ACC112 (cell line): ENCODE measurements at regions not wholly inside any gene's neighbourhood (a gene's known extent, or its start where the extent isn't known, plus 50 kb on each side); places are given as distances from the start of the nearest gene placed in this dataset.

ENCODE experiments used
- H2AFZ ChIP-seq: fragments of 200-600 bp; sonication (generic); one replicate; pipeline ENCODE4 v1.6.0; 2017; ENCODE audit warnings: antibody characterized with exemption, low read length; ENCODE audit not compliant: unreplicated experiment
- H3K27ac ChIP-seq: fragments of 200-600 bp; sonication (generic); 2 replicates; pipeline ENCODE4 v1.5.1; 2014; ENCODE audit warnings: low read depth, mild to moderate bottlenecking, antibody characterized with exemption, low read length, moderate library complexity
- H3K27me3 ChIP-seq: fragments of 200-600 bp; sonication (generic); 2 replicates; pipeline ENCODE4 v1.6.1; 2014; ENCODE audit warnings: mild to moderate bottlenecking, antibody characterized with exemption, low read length, moderate library complexity, mixed read lengths; ENCODE audit not compliant: insufficient read depth
- H3K36me3 ChIP-seq: fragments of 200-600 bp; sonication (generic); 2 replicates; pipeline ENCODE4 v1.6.1; 2016; ENCODE audit warnings: mild to moderate bottlenecking, antibody characterized with exemption, low read length, moderate library complexity, mixed read lengths; ENCODE audit not compliant: insufficient read depth
- H3K4me1 ChIP-seq: fragments of 200-600 bp; sonication (generic); one replicate; pipeline ENCODE4 v1.6.1; 2016; ENCODE audit warnings: low read length, mixed read lengths; ENCODE audit not compliant: insufficient read depth, unreplicated experiment, control insufficient read depth
- H3K4me3 ChIP-seq: fragments of 200-600 bp; sonication (generic); 2 replicates; pipeline ENCODE4 v1.5.1; 2014; ENCODE audit warnings: mild to moderate bottlenecking, low read depth, low read length
- H3K79me2 ChIP-seq: fragments of 200-600 bp; sonication (generic); one replicate; pipeline ENCODE4 v1.6.0; 2016; ENCODE audit warnings: low read length; ENCODE audit not compliant: control insufficient read depth, unreplicated experiment, insufficient read depth

GRCh38 chr15:47184908-47185801 is 532.1 kb upstream of the SEMA6D start:
- Histone ChIP-seq H2AFZ (no peak overlapping the region), H3K27me3 (peaks cover 50% of the 10 kb centered on the region)

GRCh38 chr15:47186075-47186474 is 531.2 kb upstream of the SEMA6D start:
- no peaks in the 10 kb centered on the region for H3K79me2 ChIP-seq
- H3K27me3 ChIP-seq = peaks cover 50% of the 10 kb centered on the region
- no peaks in the 10 kb centered on the region for H3K4me1 ChIP-seq
- no peak overlapping the region for H3K27ac ChIP-seq
- H3K36me3 ChIP-seq = no peaks in the 10 kb centered on the region
- H2AFZ ChIP-seq = no peak overlapping the region
- H3K4me3 ChIP-seq = no peak overlapping the region

More at GRCh38 chr15:47184908-47185801, 532.1 kb upstream of the SEMA6D start:
- H3K36me3 ChIP-seq = no peaks in the 10 kb centered on the region
- no peak overlapping the region for H3K27ac ChIP-seq
- H3K4me1 ChIP-seq = no peaks in the 10 kb centered on the region
- peak overlapping the region; percentile 67 for H3K4me3 ChIP-seq
- H3K79me2 ChIP-seq = no peaks in the 10 kb centered on the region

GRCh38 chr15:47188758-47189507 is 528.4 kb upstream of the SEMA6D start:
- Histone ChIP-seq H3K4me1 (no peaks in the 10 kb centered on the region), H3K79me2 (no peaks in the 10 kb centered on the region), H3K27me3 (peaks cover 22% of the 10 kb centered on the region), H3K4me3 (no peak overlapping the region), H2AFZ (no peak overlapping the region), H3K27ac (no peak overlapping the region), H3K36me3 (no peaks in the 10 kb centered on the region)

GRCh38 chr15:47194718-47195117 is 522.6 kb upstream of the SEMA6D start:
- no peak overlapping the region for H3K27ac ChIP-seq
- H3K4me3 ChIP-seq = no peak overlapping the region
- no peaks in the 10 kb centered on the region for H3K4me1 ChIP-seq
- H3K79me2 ChIP-seq = no peaks in the 10 kb centered on the region
- peaks cover 8% of the 10 kb centered on the region; the same call in 1 of the 2 replicates for H3K27me3 ChIP-seq
- H2AFZ ChIP-seq = no peak overlapping the region
- H3K36me3 ChIP-seq = no peaks in the 10 kb centered on the region

- no peak overlapping the region for H2AFZ ChIP-seq
- H3K27me3 ChIP-seq = peaks cover 8% of the 10 kb centered on the region; the same call in 1 of the 2 replicates
- H3K36me3 ChIP-seq = no peaks in the 10 kb centered on the region
- H3K4me3 ChIP-seq = no peak overlapping the region
- H3K27ac ChIP-seq = no peak overlapping the region
- H3K4me1 ChIP-seq = no peaks in the 10 kb centered on the region
- no peaks in the 10 kb centered on the region for H3K79me2 ChIP-seq
Measured at GRCh38 chr15:47196048-47196447, 521.3 kb upstream of the SEMA6D start.

- H3K4me1 ChIP-seq = no peaks in the 10 kb centered on the region
- no peak overlapping the region for H3K4me3 ChIP-seq
- no peaks in the 10 kb centered on the region for H3K79me2 ChIP-seq
Measured at GRCh38 chr15:47203993-47204392, 513.3 kb upstream of the SEMA6D start.

GRCh38 chr15:47206358-47206978 is 510.8 kb upstream of the SEMA6D start:
- H3K4me1 ChIP-seq = no peaks in the 10 kb centered on the region
- H3K4me3 ChIP-seq = no peak overlapping the region
- no peak overlapping the region for H2AFZ ChIP-seq
- no peaks in the 10 kb centered on the region for H3K79me2 ChIP-seq
- no peak overlapping the region for H3K27ac ChIP-seq
- H3K36me3 ChIP-seq = no peaks in the 10 kb centered on the region
- H3K27me3 ChIP-seq = no peaks in the 10 kb centered on the region

More at GRCh38 chr15:47203993-47204392, 513.3 kb upstream of the SEMA6D start:
- Histone ChIP-seq H3K27me3 (no peaks in the 10 kb centered on the region), H2AFZ (no peak overlapping the region), H3K27ac (no peak overlapping the region), H3K36me3 (no peaks in the 10 kb centered on the region)

GRCh38 chr15:47209591-47209990 is 507.7 kb upstream of the SEMA6D start:
- Histone ChIP-seq H3K36me3 (no peaks in the 10 kb centered on the region), H3K27me3 (no peaks in the 10 kb centered on the region), H3K4me3 (no peak overlapping the region), H2AFZ (no peak overlapping the region), H3K4me1 (no peaks in the 10 kb centered on the region), H3K79me2 (no peaks in the 10 kb centered on the region), H3K27ac (no peak overlapping the region)

- no peaks in the 10 kb centered on the region for H3K79me2 ChIP-seq
- no peak overlapping the region for H2AFZ ChIP-seq
- H3K4me1 ChIP-seq = no peaks in the 10 kb centered on the region
- no peak overlapping the region for H3K4me3 ChIP-seq
- H3K27me3 ChIP-seq = no peaks in the 10 kb centered on the region
- no peaks in the 10 kb centered on the region for H3K36me3 ChIP-seq
- H3K27ac ChIP-seq = no peak overlapping the region
Measured at GRCh38 chr15:47212222-47213010, 504.9 kb upstream of the SEMA6D start.

- Histone ChIP-seq H3K27ac (no peak overlapping the region), H3K36me3 (no peaks in the 10 kb centered on the region), H3K79me2 (no peaks in the 10 kb centered on the region), H3K4me1 (no peaks in the 10 kb centered on the region), H3K27me3 (no peaks in the 10 kb centered on the region), H3K4me3 (no peak overlapping the region), H2AFZ (no peak overlapping the region)
Measured at GRCh38 chr15:47213883-47214282, 503.4 kb upstream of the SEMA6D start.
